NCI-H345 treated with DMSO at 0.1 percent for 48 hours (cell line): ENCODE measurements at regions not wholly inside any gene's neighbourhood (a gene's known extent, or its start where the extent isn't known, plus 50 kb on each side); places are given as distances from the start of the nearest gene placed in this dataset.

Experiments used
- DNase-seq: peaks from one replicate; lab custom pipeline; 2025; ENCODE audit not compliant: unreplicated experiment; lab: John Stamatoyannopoulos, UW

DNA sequence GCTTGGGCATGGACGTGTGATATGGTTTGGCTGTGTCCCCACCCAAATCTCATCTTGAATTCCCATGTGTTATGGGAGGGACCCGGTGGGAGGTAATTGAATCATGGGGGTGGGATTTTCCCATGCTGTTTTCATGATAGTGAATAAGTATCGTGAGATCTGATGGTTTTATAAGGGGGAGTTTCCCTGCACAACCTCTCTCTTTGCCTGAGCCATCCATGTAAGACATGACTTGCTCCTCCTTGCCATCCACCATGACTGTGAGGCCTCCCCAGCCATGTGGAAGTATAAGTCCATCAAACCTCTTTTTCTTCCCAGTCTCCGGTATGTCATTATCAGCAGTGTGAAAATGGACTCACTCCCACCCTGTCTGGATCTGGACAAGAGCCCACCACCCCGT lies 393.4 kb downstream of the SEC14L1 start:
- no peak for DNase-seq

DNA sequence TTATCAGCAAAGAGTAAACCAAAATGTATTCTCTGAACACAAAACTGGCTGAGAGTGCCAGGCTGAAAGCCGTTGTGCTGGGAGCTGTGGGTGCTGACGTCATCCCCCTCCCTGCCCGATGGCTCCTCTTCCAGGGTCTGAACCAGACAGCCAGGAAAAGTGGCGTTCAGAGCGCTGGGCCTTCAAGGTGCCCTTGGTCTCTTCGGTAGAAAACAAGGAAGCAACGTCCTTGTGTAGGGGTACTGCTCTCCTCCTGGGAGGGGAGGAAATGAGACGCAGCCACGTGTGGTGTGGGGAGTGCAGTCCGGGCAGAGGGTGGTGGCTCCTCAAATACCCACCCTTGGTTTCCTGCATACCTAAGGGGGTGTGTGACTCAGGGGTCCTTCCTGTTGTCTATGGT lies 394.7 kb downstream of the SEC14L1 start:
- DNase-seq, result no peak

DNA sequence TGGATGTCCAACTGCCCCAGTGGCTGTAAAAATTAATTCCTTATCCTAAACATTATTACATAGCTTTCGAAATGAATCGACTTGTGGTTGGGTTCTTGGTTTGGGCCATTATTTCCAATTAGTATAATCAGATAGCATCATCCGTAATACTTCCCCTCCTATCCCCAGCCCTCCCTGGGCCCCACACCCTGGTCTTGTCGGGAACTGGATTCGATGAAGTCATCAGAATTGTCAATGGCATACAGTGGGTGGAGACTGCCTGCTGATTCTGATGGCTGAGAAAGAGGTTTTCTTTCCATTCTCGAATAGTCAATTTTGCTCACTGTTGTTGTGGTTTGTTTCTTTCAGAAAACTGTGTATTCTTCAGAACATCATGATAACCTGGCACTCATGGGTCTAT lies 395.1 kb downstream of the SEC14L1 start:
- no peak for DNase-seq

DNA sequence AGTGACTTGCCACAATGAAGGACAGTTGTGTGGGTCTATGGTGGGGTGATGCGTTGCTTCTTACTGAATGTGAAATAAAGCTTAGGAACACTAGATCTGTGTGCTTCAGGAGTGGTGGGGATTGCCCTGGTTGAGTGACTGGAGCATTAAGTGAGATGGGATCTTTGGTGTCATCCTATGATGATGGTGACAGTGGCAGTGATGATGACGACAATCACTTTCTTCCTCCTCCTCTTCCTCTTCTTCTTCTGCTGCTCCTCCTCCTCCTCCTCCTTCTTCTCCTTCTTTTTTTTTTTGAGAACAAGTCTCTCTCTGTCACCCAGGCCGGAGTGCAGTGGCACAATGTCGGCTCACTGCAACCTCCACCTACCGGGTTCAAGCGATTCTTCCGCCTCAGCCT lies 396.8 kb downstream of the SEC14L1 start:
- no peak for DNase-seq

DNA sequence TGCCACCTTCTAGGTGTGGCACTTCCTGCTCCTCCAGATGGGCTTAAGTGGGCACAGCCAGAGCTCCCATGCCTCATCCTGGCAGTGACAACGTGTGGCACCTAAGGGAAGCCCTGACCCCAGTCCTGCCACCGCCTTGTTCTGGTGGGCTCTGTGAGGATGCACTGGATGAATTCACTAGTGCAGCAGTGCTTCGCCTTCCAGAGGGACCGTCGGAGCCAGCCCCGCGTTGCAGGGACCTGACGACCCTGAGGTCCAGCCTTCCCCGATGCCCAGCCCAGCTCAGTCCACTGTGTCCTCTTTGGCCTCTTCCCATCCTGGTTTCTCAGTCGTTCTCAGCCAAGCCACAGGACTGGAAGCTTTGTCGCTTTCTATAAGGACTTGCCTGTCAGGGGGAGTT lies 399.8 kb downstream of the SEC14L1 start:
- no peak for DNase-seq

DNA sequence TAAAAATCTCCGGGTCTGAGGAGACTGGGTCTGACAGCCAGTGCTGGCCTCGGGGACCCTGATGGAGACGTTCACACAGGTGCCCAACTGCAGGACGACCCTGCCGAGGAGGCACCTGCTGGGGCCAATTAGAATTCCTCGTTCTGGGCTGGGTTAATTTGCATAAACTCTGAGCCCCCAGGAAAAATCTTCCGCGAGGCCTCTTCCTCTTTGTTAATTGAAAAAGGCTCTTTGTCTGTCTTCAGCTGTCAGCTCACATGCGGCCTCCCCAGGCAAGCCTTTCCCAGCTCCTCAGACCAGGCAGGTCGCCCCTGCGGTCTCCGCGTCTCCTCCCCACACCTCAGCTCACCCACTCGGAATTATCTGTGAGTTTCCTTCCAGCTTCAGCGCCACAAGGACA lies 400.2 kb downstream of the SEC14L1 start:
- DNase-seq, result no peak

DNA sequence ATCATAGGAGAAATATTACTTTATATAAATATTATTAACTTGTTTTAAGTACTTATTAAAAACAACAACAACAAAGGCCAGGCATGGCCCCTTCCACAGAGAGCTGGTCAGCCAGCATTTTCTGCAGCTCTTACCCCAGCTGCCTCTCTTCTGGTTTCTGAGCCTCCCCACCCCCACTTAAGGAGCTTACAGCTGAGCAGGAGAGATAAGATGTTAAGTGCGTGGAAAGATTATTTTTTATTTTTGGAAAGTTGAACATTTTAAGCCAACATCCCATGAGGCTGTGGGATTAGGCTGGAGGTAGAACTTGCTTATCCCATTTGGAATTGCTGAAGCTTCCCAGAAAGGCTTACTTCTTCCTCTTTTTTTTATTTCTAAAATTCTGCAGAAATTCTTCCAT lies 401.2 kb downstream of the SEC14L1 start:
- no peak for DNase-seq

DNA sequence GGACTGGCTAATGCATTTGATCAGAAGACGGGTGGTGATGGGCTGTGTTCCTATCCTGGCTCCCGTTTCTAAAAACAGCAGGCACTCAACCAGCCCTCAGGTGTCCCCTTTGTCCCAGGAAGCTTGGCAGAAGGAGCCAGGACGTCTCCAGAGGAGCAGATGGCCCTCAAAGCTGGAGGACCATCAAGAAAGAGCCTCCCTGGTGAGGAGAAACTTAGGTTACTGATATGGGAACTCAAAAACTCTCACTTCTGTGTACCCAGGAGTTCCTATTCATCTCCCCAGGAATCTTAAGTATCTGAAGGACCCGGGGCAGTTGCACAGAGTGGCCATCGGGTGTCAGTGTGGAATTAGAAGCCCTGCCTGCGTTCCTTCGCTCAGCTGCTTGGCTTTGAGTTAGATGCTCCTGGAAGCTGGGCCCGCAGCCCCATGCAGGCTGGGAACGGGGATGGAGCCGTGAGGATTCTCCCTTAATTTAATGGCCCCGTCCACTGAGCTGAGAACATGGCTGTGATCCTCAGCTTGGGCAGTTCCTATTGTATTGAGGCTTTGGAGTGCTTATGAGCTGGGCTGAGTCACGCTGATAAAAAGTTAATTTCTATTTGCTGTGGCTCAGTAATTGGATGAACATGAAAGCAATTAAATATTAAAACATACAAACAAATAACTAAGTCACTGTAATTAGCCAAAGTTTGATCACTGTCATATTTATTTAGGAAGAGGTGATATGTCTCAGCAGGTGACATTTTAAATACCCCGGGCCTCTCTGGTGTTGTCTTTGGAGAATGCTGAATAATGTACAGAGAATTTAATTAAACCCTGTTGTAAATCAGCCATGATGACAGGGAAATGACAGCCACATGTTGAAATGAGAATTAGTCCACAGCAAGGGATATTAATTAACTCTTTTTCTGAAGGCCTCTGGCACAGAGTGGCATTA lies 402.1 kb downstream of the SEC14L1 start:
- peak; percentile 76 for DNase-seq

DNA sequence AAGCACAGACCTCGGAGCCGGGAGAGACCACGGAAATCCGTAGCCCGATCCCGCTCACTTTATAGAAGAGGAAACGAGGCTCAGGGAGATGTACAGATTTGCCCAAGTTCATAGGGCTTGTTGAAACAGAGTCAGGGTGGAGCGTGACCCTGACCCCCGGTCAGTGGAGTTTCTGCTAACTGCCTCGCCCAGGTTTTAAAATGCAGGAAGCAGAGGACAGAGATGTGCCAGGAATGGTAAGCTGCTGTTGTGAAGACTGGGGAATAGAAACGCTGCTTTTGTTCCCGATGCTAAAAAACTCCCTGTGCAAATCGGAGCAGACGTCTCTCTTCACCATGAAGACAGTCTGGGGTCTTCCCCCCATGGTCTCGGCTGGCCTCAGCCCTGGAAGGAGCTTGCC lies 403.0 kb downstream of the SEC14L1 start:
- DNase-seq, result no peak

DNA sequence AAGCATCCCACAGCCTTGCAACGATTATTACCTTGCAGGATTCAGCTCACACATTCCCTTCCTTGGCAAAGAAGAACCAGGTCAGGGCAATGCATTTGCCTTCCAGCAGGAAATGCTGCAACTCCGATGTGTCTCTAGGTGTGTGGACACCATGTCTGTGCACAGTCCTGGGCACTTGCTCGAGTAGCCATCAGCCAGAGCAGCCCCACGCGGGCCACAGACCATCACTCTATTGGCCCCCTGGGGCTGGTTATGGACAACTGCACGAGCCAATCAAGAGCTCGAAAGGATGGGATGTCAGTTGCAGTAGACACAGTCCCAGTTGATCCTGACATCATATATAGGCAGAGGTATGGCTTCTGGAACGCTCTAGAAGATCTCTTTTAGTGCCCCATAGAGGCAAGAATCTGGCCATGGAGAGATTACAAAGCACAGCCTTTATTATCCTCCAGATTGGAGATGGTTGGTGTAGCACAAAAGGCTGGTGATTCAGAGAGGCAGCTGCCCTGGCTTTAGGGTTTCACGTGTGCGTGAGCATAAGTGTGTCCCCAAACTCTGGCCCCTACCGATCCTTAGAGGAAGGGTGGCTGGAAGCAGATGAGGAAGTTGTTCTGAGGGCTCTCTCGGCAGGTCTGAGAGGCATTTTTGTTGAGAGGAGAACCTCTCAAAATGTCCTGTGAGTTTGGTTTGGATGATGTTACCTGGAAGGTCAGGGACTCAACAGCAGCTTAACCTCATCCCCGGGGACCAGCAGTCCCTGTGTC lies 403.8 kb downstream of the SEC14L1 start:
- DNase-seq, result no peak

DNA sequence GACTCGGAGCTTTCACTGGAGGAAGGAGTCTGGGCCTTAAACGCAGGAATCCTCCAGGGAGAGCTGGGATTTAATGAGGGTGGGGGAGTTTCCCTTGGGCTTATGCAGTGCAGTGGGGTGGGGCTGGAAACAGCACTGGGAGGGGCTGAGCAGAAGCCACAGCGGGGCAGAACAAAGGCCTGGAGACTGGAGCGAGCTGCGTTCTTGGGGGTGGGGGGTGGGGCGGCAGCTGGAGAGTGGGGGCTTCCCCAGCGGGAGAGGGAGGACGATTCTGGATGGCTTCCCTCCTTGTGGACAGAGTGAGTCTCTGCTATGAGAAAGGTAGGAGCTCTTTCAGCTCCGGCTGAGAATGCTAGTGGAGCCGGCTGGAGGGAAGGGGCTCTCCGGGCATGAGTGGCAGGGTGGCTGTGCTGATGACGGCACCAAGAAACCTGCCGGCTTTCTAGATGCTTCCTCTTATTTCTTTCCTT lies 406.0 kb downstream of the SEC14L1 start:
- DNase-seq, result no peak

DNA sequence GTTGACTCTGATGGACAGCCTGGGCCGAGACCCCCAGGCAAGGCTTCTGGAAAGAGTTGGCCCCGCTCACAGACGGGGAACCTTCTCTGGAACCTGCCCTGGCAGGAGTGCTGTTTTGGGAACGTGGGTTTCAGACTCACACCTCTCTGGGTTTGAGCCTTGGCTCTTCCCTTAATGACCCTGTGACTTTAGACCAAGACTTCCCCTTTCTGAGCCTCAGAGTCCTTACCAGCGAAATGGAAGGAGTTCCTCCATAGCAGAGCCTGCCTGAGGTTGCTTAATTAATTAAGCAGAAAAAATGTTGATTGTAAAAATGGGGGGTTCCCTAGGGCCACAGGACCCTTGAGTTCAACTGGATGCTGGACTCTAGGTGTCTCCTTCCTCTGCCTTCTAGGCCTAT lies 408.2 kb downstream of the SEC14L1 start:
- DNase-seq, result no peak

DNA sequence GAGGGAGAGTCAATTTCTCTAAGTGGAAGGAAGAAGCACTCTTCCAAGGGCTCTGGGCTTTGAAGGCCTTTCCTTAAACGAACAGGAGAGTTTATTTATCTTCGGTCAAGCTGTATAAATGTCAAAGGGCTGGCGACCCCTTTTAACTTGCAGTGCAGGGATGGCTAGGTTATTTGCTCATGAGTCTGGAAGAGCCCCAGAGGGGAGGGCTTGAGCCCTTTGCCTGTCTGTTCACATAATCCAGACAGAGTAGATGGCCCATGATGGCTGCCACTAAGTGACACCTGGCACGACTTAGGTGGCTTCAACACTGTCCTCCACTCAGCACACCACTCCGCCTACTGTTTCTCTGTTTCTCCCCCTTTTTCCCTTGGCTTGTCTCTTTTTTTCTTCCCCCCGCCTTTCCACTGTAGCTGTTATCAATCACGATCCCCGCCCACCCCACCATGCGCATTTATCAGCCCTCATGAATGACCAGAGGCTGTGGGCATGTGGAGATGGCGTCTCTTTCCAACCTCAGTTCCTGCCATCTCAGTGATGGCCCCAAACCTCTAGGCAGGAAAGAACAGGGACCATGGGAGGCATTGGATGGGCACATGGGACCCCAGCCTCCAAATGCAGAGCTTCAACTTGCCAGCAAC lies 408.7 kb upstream of the TNRC6C start:
- no peak for DNase-seq

DNA sequence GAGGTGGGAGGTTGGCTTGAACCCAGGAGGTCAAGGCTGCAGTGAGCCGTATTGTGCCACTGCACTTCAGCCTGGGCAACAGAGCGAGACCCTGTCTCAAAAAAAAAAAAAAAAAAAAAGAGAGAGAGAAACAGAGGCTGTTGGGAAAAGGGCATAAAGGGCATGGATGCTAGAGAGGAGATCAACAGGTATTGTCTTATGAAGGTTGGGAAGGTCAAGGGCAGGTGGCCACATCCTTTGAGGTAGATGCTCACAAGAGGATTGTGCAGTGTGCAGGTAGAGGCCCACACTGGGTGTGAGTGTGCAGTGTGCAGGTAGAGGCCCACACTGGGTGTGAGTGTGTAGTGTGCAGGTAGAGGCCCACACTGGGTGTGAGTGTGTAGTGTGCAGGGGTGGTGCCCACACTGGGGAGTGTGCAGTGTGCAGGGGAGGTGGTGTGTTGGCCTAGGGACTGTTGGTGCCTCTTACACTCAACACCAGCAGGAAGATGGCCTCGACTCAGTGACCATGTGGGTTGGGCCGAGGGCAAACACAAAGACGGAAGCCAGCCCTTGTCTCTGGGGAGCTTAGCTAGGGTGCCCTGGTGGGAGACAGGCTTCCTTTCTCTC lies 404.9 kb upstream of the TNRC6C start:
- no peak for DNase-seq

DNA sequence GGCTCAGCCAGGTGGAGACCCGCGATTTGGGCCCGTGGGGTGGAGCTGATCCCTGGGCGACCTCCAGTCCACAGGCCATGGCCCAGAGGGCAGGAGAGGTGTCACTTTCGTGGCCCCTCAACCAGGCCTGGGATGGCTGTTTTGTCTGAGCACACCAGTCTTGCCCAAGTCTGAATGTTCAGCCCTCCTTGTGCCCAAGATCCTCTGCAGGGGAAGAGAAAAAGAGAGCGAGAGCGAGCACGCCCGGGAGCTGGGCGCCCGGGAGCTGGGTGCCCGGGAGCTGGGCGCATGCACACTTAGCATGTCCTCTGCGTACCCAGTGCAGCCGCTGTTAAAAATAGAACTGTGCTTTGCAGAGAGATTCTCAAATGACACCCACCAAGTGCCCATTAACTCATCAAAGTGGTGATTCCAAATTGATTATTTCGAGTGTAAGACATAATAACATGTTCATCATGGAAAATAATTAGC lies 403.3 kb upstream of the TNRC6C start:
- DNase-seq, result no peak

DNA sequence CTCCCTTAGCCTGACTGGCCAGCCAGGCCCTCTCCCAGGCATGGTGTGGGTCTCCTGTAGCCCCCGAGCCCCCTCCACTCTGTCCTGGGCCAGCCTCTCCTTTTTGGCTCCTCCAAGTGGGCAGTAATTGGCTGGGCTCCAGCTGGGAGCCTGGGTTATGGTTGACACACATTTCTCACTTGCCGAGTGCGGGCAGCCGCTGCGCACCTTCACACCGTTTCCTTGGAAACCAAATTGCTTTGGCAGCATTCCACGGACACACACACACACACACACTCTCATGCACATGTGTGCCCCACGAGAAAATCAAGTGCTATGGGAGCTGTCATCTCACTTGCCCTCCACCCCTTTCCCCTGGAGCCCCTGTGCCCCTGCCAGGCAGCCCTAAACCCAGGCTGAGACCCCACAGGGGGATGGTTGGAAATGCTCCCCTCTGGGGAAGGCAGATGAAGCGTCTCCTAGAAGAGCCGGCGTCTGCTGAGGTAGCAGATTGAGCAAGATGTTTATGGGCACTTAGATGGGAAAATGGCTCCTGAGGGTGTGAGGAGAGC lies 402.7 kb upstream of the TNRC6C start:
- DNase-seq, result peak; percentile 29

DNA sequence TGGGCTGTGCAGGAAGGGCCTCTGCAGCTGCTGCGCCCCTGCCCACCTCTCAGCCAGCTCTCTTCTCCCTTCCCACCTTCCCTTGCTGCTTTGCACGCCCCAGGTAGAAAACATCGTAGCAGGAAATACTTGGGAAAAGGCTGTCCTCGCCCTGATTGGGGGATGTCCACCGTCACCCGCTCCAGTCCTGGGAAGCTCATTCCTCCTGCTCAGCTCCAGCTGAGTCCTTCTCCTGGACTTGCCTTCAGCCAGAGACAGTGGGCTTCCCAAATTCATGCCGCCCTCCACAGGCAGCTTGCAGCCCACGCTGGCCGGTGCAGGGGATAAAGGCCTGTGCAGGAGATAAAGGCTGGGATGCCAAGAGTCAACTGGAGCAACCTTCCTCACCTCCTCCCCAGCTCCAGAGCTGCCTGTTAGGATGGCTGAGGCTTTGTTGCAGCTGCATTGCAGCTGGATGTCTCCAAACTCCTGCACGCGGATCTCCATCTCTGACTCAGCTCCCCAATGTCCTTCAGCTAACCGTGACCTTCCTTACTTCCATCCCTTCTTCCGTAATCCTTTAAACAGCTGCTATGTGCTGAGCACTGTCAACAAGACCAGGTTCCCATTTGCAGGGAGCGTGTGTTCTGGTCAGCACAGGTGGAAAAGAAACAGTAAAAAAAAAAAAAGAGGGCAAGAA lies 402.0 kb upstream of the TNRC6C start:
- DNase-seq, result no peak

DNA sequence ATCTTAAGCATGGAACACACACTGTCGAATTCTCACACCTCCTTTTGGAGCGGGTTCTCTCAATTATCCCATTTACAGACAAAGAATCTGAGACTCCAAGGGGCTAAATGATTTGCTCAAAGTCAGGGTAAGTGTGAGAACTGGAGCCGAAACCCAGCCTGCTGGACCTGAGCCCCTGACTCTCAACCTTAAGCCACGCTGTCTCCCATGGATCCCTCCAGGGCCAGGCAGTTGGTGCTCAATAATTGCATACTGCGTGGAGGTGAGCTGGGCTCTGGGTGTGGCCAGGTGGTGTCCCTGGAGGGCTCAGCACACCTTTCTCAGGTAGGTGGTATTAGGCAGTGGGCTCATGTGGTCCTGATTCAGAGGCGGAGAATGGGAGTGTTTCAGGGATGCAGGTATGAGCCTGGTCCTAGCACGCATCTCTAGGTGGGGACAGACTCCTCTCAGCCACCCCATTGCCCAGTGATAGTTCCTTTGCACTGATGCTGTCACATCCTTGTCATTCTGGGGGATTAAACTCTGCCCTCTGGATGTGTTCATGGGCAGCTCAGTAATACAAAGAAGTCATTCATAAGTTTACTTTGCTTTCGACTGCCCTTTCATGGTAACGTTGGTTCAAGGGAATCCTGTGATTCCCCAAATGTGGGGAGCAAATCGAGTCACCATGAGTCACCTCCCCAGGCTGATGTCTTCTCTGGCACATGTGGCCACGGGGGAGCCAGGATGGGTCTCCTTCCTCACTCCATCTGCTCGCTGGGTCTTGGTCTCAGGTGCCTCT lies 399.5 kb upstream of the TNRC6C start:
- DNase-seq, result no peak

DNA sequence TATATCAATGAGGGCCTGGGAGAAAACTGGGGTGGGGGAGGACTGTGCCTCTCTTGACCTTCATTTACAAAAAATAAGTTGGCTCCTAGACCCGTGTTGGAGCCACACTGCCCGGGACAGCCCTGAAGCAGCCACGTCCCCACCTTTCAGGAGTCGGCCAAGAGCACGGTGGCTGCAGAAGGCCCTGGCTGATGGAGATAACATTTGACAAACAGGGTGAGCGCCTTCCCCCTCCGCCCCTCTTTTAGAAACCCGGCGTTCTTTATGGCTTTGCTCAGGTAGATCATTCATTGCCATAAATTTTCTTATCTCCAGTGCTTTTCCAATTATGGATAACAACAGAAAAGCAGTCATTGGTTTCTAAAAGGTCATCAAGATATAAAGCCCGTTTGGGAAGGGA lies 398.1 kb upstream of the TNRC6C start:
- DNase-seq, result no peak

DNA sequence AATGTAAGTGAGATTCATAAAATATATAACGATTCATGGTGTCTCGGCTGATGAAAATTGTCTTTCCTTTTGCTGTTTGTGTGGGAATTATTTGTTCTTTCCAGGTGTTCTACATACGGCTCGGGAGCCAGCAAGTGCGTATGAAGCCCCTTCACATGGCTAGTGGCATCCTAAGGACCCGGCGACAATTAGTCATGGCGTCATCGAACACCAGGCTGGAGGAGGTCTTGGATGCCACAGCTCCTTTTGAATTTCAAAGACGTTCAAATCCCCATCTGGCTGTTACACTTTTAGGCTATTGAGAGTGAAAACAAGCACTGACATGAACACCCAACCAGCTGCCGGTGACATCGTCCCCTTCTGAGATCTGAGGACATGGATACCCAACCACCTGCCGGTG lies 397.7 kb upstream of the TNRC6C start:
- no peak for DNase-seq
